HEK293 (cell line): ENCODE measurements at regions not wholly inside any gene's neighbourhood (a gene's known extent, or its start where the extent isn't known, plus 50 kb on each side); places are given as distances from the start of the nearest gene placed in this dataset.

Source experiments
- CTCF ChIA-PET: fragments of 350-600 bp; formaldehyde crosslinking; extraction: SDS; loops from one replicate; lab custom pipeline; 2021; ENCODE audit warnings: antibody characterized with exemption; lab: Yijun Ruan, JAX
- POLR2A ChIA-PET: fragments of 300-600 bp; formaldehyde crosslinking; extraction: SDS; loops from one replicate; lab custom pipeline; 2020; ENCODE audit warnings: antibody characterized with exemption, inconsistent platforms; lab: Yijun Ruan, JAX
- H3K27ac ChIP-seq: fragments of 200-500 bp; sonication (Bioruptor generic); 2 replicates; pipeline ENCODE4 v1.5.1; 2014; ENCODE audit warnings: low read depth, low read length, control low read depth, inconsistent platforms; ENCODE audit errors: extremely low read depth
- H3K36me3 ChIP-seq, 2 experiments: fragments of 200-500 bp in 1 of 2; sonication (Bioruptor generic) in 1 of 2; 1 replicate in 1 of 2; 2 replicates in 1 of 2; pipeline ENCODE4 v1.5.1; 2014 to 2017; ENCODE audit warnings: inconsistent platforms in 2 of 2, low read length in 2 of 2; ENCODE audit not compliant: control insufficient read depth in 2 of 2, insufficient read depth in 1 of 2
- H3K4me1 ChIP-seq: fragments of 200-500 bp; sonication (Bioruptor generic); 2 replicates; pipeline ENCODE4 v1.5.1; 2014; ENCODE audit warnings: mild to moderate bottlenecking, low read length, inconsistent platforms; ENCODE audit not compliant: control insufficient read depth, insufficient read depth
- H3K4me3 ChIP-seq: 2 replicates; pipeline ENCODE4 v1.5.1; 2011; ENCODE audit warnings: low read depth, mild to moderate bottlenecking, control low read depth, low read length, moderate library complexity
- H3K9me3 ChIP-seq: fragments of 200-500 bp; sonication (Bioruptor generic); 2 replicates; pipeline ENCODE4 v1.5.1; 2014; ENCODE audit warnings: low read depth, low read length, inconsistent platforms; ENCODE audit not compliant: control insufficient read depth, insufficient read depth
- OSR2 ChIP-seq: fragments of 450-650 bp; formaldehyde crosslinking; IDR thresholded peaks from 2 replicates; pipeline ENCODE4 v1.5.1; 2016; ENCODE audit warnings: missing biosample characterization, missing genetic modification characterization
- PBX3 ChIP-seq: sonication (generic); formaldehyde crosslinking; IDR thresholded peaks from 2 replicates; pipeline ENCODE4 v1.8.1; 2022; ENCODE audit warnings: mild to moderate bottlenecking, moderate library complexity, missing genetic modification reagents
- PRDM10 ChIP-seq: fragments of 450-650 bp; formaldehyde crosslinking; IDR thresholded peaks from 2 replicates; pipeline ENCODE4 v1.5.1; 2016; ENCODE audit warnings: missing biosample characterization, missing genetic modification characterization
- SCRT2 ChIP-seq: fragments of 450-650 bp; formaldehyde crosslinking; IDR thresholded peaks from 2 replicates; pipeline ENCODE4 v1.5.1; 2016; ENCODE audit warnings: missing biosample characterization, missing genetic modification characterization
- SP7 ChIP-seq: fragments of 450-650 bp; formaldehyde crosslinking; IDR thresholded peaks from 2 replicates; pipeline ENCODE4 v1.5.1; 2016; ENCODE audit warnings: missing biosample characterization, missing genetic modification characterization
- ZBTB21 ChIP-seq: fragments of 450-650 bp; formaldehyde crosslinking; IDR thresholded peaks from 2 replicates; pipeline ENCODE4 v1.5.1; 2017; ENCODE audit warnings: missing biosample characterization, missing genetic modification characterization
- ZBTB44 ChIP-seq: fragments of 450-650 bp; IDR thresholded peaks from 2 replicates; pipeline ENCODE4 v1.5.1; 2018; ENCODE audit warnings: missing biosample characterization, mild to moderate bottlenecking, missing genetic modification characterization
- ZFP69B ChIP-seq: fragments of 450-650 bp; formaldehyde crosslinking; IDR thresholded peaks from 2 replicates; pipeline ENCODE4 v1.5.1; 2016; ENCODE audit warnings: missing biosample characterization, missing genetic modification characterization
- ZIC2 ChIP-seq: fragments of 450-650 bp; formaldehyde crosslinking; IDR thresholded peaks from 2 replicates; pipeline ENCODE4 v1.5.1; 2016; ENCODE audit warnings: missing biosample characterization, missing genetic modification characterization
- ZNF10 ChIP-seq: fragments of 450-650 bp; formaldehyde crosslinking; IDR thresholded peaks from 2 replicates; pipeline ENCODE4 v1.5.1; 2017; ENCODE audit warnings: missing biosample characterization, missing genetic modification characterization
- ZNF148 ChIP-seq: fragments of 450-650 bp; formaldehyde crosslinking; IDR thresholded peaks from 2 replicates; pipeline ENCODE4 v1.5.0; 2017; ENCODE audit warnings: missing biosample characterization, missing genetic modification characterization, borderline replicate concordance
- ZNF311 ChIP-seq: fragments of 450-650 bp; formaldehyde crosslinking; IDR thresholded peaks from 2 replicates; pipeline ENCODE4 v1.5.1; 2017; ENCODE audit warnings: missing biosample characterization, missing genetic modification characterization, borderline replicate concordance
- ZNF354C ChIP-seq: fragments of 450-650 bp; formaldehyde crosslinking; IDR thresholded peaks from 2 replicates; pipeline ENCODE4 v1.5.1; 2016; ENCODE audit warnings: missing biosample characterization, missing genetic modification characterization, low read depth, borderline replicate concordance
- ZNF518A ChIP-seq: fragments of 450-650 bp; formaldehyde crosslinking; conservative IDR thresholded peaks from 2 replicates; pipeline ENCODE4 v1.5.1; 2016; ENCODE audit warnings: low read depth, missing biosample characterization, missing genetic modification characterization
- ZNF610 ChIP-seq: fragments of 450-650 bp; formaldehyde crosslinking; IDR thresholded peaks from 2 replicates; pipeline ENCODE4 v1.5.1; 2016; ENCODE audit warnings: missing biosample characterization, missing genetic modification characterization, borderline replicate concordance
- ZNF664 ChIP-seq: fragments of 450-650 bp; formaldehyde crosslinking; IDR thresholded peaks from 2 replicates; pipeline ENCODE4 v1.5.1; 2016; ENCODE audit warnings: missing biosample characterization, missing genetic modification characterization
- ZNF768 ChIP-seq: fragments of 450-650 bp; formaldehyde crosslinking; IDR thresholded peaks from 2 replicates; pipeline ENCODE4 v1.5.1; 2018; ENCODE audit warnings: missing biosample characterization, mild to moderate bottlenecking, missing genetic modification characterization
- ZSCAN23 ChIP-seq: fragments of 450-650 bp; formaldehyde crosslinking; IDR thresholded peaks from 2 replicates; pipeline ENCODE4 v1.5.1; 2016; ENCODE audit warnings: missing biosample characterization, missing genetic modification characterization
- ZSCAN4 ChIP-seq: fragments of 450-650 bp; formaldehyde crosslinking; IDR thresholded peaks from 2 replicates; pipeline ENCODE4 v1.5.1; 2017; ENCODE audit warnings: missing biosample characterization, missing genetic modification characterization
- ZXDB ChIP-seq: fragments of 450-650 bp; formaldehyde crosslinking; IDR thresholded peaks from 2 replicates; pipeline ENCODE4 v1.5.1; 2016; ENCODE audit warnings: missing biosample characterization, missing genetic modification characterization

- Histone ChIP-seq H3K4me1 (0 out of 2 replicates have a peak, but pooled peaks cover 1% of the 10 kb centered on the region), H3K4me3 (no peak overlapping the region)
- no peak for TF ChIP-seq ZNF518A (tag by site-specific recombination)
- no peak for TF ChIP-seq ZBTB21
- TF ChIP-seq ZXDB: no peak
- TF ChIP-seq ZSCAN23 (tag by site-specific recombination): no peak
- TF ChIP-seq SP7: no peak
- TF ChIP-seq ZSCAN4: no peak
- TF ChIP-seq SCRT2 (tag by site-specific recombination): no peak
- no peak for TF ChIP-seq PBX3 (CRISPR knock-in tag)
- TF ChIP-seq ZNF768: no peak
- TF ChIP-seq ZIC2 (tag by site-specific recombination): no peak
- no peak for TF ChIP-seq ZBTB44 (tag by site-specific recombination)
- no peak for TF ChIP-seq ZNF10
- TF ChIP-seq, all 188 proteins: peak for 0
- Histone ChIP-seq H3K27ac (no peak overlapping the region), H3K36me3 (no peaks in the 10 kb centered on the region), H3K9me3 (no peaks in the 10 kb centered on the region)
- ChIA-PET POLR2A (no interaction called here), CTCF (no interaction called here)
Observed at GRCh38 chr7:41328131-41328530, 374.8 kb downstream of the INHBA start.

- H3K9me3 ChIP-seq: no peaks in the 10 kb centered on the region
- H3K4me1 ChIP-seq: no peaks in the 10 kb centered on the region
- no peak overlapping the region for H3K4me3 ChIP-seq
- CTCF ChIA-PET: no interaction called here
- POLR2A ChIA-PET: no interaction called here
- H3K36me3 ChIP-seq: no peaks in the 10 kb centered on the region
- no peak overlapping the region for H3K27ac ChIP-seq
- TF ChIP-seq ZNF664 (tag by site-specific recombination) (no peak), ZNF610 (tag by site-specific recombination) (no peak), ZNF354C (tag by site-specific recombination) (no peak), ZNF311 (tag by site-specific recombination) (no peak), ZNF148 (no peak), OSR2 (no peak), PRDM10 (tag by site-specific recombination) (no peak), ZBTB21 (no peak), ZFP69B (tag by site-specific recombination) (no peak)
Observed at GRCh38 chr7:41326616-41327015, 376.3 kb downstream of the INHBA start.
